ENCODE measurements at regions not wholly inside any gene's neighbourhood (a gene's known extent, or its start where the extent isn't known, plus 50 kb on each side); places are given as distances from the start of the nearest gene placed in this dataset.
"Not testable (repeated sequence)": the region's sequence is repeated elsewhere in the genome, so short reads cannot be mapped to it uniquely, and the experiment has no call there.

DNA sequence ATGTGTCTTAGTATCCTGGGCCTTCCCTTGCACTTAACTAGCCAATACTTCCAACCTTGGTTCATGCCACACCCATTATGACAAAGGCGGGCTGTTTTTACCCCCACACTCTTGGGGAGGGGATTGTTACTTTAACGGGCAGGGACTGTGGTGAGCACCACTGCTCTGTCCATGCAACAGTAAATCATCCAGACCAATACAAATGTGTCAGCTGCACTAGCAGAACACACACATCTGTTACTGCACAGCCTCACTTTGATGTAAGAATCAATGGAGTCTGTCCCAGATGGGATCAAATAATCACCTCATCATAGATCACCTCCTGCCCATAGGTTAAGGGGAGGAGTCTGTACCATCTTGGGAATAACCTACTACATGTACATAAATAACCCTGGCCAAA, 58.1 kb downstream of the NPAP1 start:
- DNase-seq, result no peak

DNA sequence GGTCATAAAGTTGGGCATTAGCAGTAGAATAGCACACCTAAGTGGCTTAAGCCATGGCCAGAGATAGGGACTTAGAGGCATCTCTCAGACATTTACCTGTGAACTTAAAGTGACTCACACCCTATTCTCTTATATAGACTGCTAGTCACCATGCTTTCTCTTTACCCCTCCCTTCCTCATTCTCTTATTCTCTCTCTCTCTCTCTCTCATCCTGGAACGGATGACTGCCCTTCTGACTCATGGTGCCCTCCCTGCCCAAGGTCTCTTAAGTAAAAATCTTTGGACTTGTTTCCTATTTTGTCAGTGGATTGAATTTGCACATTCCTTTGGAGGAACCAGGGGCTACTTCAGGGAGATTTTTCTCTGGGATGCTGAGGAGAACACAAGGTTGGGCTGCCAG, 58.8 kb downstream of the NPAP1 start:
- no peak for DNase-seq

DNA sequence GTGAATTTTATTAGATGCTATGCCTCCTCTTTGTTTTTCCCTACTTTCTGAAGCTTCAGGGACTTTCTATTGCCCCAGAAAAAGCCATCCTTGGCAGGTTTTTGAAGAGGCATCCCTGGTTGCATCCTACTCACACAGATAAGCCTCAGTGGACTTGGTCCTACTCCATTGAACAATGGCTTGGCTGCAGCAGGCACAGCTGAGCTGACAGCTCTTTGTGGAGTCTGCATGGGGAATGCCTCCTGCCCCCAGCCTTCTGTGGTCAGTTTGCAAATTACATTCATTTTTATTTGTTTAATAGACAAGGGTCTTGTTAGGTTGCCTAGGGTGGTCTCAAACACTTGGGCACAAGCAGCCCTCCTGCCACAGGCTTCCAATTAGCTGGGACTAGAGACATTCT, 69.7 kb downstream of the NPAP1 start:
- no peak for DNase-seq

- no peak for DNase-seq
These were observed 70.5 kb downstream of the NPAP1 start for GRCh38 chr15:24746094-24746493.

- DNase-seq, result no peak
These were observed 71.8 kb downstream of the NPAP1 start for GRCh38 chr15:24747376-24747775.

- DNase-seq, result no peak
These were observed 73.4 kb downstream of the NPAP1 start for GRCh38 chr15:24748812-24749439.

DNA sequence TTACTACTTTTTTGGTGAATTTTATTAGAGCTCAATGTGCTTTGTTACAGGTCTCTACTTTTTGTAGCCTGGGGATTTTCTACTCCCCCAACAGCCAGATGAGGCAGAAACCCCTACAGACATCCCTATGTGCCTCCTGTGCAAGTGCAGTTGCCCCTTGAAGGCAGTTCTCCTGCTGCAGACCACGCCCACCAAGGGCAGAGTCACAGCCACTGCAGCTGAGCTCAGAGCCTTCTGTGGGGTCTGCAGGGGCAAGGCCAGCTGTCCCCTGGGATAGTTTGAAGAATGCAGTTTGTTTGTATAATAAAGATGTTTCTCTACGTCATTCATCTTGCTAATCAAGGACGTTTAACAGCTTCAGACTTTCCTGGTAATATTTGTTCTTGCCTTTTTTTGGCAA, 76.8 kb downstream of the NPAP1 start:
- DNase-seq, result no peak

GRCh38 chr15:24756101-24756500, 80.5 kb downstream of the NPAP1 start:
- DNase-seq, result no peak

GRCh38 chr15:24760066-24760465, 84.5 kb downstream of the NPAP1 start:
- no peak for DNase-seq

GRCh38 chr15:24761704-24762302, 86.2 kb downstream of the NPAP1 start:
- DNase-seq, result no peak

DNA sequence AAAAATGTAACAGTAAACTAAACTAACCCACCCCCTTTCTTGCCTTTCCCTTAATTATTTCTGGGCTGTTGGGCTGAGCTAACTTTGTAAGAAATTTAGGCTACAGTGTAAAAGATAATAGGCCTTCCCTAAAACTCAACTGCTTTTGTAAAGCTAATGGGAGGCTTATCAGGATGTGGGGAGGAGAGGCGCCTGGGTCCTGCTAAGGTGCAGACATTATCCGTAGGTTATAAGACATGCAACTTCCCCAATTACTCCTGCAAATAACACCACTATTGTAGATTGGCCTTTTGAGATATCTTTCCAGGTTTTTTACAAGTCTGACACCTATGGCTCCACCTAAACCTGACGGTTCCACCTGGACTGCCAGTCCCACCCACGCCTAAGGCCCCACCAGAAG, 88.3 kb downstream of the NPAP1 start:
- DNase-seq, result no peak

DNA sequence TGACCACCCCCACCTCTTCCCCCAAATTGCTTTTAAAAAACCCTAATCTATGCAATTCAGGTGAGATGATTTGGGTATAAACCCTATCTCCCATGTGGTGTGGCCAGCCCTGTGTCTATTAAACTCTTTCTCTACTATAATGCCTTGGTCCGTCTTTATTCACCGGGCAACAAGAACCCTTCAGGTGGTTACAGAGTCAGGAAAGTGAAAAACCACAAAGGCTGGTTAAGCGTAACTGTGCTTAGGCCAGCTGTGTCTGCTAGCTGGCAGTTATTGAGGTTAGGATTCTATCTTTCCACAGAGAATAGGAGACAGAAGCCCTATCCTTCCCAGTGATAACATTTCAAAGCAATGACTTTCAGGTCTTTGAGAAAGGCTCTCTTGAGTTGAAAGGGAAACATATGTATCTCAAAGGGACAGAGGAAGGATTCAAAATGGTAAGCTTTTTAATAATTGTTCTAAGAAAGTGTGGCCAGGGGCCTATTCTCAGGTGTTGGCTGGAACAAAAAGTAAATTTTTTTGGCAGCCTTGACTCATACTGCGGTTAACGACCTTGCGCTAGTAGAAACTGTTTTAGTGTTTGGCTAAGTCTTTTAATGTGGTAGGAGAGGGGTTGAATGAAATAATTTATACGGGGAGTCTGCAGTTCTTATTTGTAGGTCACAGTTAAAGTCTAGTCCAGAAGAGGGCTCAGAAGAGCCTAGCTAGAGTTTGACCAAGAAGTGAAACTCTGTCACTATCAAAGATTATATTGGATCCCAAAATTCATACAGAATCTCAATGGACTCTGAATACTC, 89.0 kb downstream of the NPAP1 start:
- DNase-seq, result no peak

GRCh38 chr15:24766511-24767133, 91.0 kb downstream of the NPAP1 start:
- no peak for DNase-seq

GRCh38 chr15:24772266-24772665, 96.7 kb downstream of the NPAP1 start:
- DNase-seq, result no peak

- peak; percentile 72 for DNase-seq
These were observed 97.3 kb downstream of the NPAP1 start for GRCh38 chr15:24772686-24773373.

- no peak for DNase-seq
These were observed 101.7 kb downstream of the NPAP1 start for GRCh38 chr15:24777307-24777706.

- DNase-seq, result no peak
These were observed 108.9 kb downstream of the NPAP1 start for GRCh38 chr15:24784506-24784905.

DNA sequence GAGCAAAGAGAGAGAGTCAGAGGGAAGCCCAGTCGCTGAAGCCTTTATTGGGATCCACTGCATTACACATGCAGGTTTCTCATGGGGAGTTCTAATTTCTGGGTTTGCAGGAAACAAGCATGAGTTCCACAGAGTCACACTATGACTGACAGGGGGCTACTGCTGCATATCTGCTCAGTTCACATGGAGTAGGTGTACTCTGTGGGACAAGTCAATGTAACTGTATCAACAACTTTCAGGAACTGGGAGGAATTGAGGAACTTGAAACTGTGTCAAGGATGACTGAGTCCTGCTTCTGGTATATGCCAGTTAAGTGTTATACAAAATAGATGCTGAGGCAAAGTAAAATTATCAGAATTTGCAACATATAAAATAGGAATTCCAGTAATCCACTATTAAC, 110.8 kb downstream of the NPAP1 start:
- DNase-seq, result no peak

DNA sequence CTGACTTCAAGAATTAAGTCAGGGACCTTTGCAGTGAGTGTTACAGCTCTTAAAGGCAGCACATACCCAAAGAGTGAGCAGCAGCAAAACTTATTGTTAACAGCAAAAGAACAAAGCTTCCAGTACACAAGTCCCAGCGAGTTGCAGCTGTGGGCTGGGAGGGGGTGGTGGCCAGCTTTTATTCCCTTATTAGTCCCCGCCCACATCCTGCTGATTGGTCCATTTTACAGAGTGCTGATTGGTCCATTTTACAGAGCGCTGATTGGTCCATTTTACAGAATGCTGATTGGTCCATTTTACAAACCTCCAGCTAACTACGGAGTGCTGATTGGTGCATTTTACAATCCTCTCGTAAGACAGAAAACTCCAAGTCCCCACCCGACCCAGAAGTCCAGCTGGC, 127.0 kb downstream of the NPAP1 start:
- not testable (repeated sequence) for DNase-seq

DNA sequence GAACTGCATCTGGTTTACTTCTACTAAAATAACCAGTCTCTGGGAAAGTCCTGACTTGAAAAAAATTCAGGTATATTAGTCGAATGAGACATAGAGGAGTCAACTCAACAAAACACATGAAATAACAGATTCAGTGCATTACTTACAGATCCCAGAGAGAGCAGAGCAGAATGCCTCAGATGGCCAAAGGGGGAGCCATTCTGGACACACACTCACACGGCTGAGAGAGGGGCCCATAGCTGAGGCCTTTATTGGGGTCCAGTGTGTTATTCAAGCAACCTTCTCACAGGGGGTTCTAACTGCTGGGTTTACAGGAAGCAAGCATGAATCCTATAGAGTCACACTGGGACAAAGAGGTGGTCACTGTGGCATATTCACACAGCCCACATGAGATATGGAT, 135.1 kb upstream of the SNRPN start:
- DNase-seq, result no peak

- DNase-seq, result no peak
These were observed 131.3 kb upstream of the SNRPN start for GRCh38 chr15:24823473-24823872.

- DNase-seq, result no peak
These were observed 122.5 kb upstream of the SNRPN start for GRCh38 chr15:24832282-24832681.

DNA sequence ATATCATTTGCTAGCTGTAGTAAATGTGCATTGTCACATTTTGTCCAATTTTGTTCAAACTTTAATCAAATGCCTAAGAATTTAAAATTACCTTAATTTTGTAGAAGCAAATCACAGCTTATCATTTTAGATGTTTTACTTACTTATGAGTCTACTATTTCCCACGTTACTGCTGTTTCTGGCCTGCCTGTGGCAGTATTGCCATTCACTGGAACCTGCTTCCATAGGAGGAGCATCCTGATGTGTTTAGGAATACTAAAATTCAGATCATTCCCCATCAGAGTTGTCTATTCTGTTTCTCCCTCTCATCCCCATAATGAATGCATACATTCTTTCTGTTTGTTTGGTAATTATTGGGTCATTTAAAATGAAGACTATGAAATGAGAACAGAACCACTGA, 119.5 kb upstream of the SNRPN start:
- DNase-seq, result no peak

All from activated CD4-positive, alpha-beta T cell treated with anti-CD3 and anti-CD28 coated beads, Interleukin-2, Interleukin-6, amounts not matched to agents 100 ng/mL and 50 ng/mL, durations not matched to agents 16 hours and 8 hours (primary cell).